ENCODE measurements at regions not wholly inside any gene's neighbourhood (a gene's known extent, or its start where the extent isn't known, plus 50 kb on each side); places are given as distances from the start of the nearest gene placed in this dataset.
A peak's percentile ranks its signal among the peaks of the same experiment; 100 is the strongest.
"Not testable (repeated sequence)": the region's sequence is repeated elsewhere in the genome, so short reads cannot be mapped to it uniquely, and the experiment has no call there.

DNA sequence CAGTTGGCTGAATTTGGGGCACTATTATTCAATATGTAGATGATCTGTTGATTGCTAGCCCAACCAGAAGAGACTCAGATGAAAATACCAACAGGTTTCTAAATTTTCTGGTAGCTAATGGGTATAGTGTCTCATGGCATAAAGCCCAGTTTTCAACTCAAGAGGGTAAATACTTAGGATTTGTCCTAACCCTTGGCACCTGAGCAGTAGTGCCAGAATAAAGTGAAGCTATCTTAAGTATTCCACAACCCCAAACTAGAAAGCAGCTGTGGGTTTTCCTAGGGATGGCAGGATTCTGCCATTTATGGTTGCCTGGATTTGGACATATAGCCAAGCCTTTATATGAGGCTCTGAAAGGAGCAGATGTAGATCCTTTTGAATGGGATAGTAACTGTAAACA is 119.0 kb downstream of the AGTR2 start:
- DNase-seq = no peak

GRCh38 chrX:116290359-116290758 is 119.8 kb downstream of the AGTR2 start:
- no peak for DNase-seq

DNA sequence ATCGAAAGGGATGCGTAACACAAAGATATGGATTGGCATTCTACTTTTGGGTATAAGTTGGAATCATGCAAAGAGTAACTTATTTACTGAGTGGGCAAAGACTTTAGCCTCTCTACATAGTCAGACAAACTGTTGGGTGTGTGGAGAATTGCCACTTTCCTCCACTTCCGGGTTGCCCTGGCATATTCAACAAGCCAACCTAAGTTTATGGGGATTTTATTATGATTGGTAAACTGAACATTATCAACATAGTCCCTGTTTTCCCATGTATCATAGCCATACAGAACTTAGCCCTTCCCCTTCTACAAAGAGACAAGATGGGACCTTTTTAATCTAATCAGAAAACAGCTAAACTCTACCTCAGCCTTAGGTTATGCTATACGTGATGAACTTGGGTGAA is 121.6 kb downstream of the AGTR2 start:
- no peak for DNase-seq

GRCh38 chrX:116298956-116299355 is 128.4 kb downstream of the AGTR2 start:
- DNase-seq = no peak

DNA sequence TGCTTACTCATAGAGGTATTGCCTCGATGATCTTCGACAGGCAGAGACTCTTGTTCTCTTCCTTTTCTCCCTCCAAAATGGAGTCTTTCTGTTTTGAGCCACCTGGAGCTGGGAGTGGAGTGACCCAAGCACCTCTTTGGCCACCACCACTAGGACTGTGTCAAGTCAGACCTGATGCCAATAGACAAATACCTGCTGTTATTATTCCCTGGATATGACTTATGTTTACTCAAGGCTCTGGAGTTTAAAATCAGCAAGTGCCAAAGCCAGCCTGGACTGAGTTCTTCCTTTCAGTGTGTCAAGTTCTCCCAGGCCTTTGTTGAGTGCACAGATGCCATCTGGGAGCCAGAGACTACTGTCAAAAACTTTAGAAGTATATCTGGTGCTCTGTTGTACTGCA is 130.2 kb upstream of the SLC6A14 start:
- DNase-seq = no peak

DNA sequence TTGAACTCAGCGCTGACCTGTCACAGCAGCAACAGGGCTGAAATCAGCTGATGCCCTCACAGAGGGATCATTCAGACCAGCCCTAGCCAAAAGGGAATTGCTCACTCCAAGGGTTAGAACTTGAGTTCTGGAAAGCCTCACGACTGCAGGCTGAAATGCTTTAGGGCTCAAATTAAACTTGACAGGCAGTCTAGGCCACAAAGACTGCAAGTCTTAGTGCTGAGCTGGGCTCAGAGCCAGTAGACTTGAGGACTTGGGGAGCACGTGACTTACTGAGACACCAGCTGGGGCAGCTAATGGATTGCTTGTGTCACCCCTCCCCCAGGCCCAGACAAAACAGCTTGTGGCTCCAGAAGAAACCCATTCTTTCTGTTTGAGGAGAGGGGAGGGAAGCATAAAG is 119.0 kb upstream of the SLC6A14 start:
- DNase-seq = peak; percentile 79

- DNase-seq = no peak
Measured at GRCh38 chrX:116318672-116319071, 117.7 kb upstream of the SLC6A14 start.

GRCh38 chrX:116321711-116322110 is 114.7 kb upstream of the SLC6A14 start:
- DNase-seq = peak; percentile 31

GRCh38 chrX:116332026-116332425 is 104.4 kb upstream of the SLC6A14 start:
- DNase-seq = not testable (repeated sequence)

GRCh38 chrX:116334797-116335196 is 101.6 kb upstream of the SLC6A14 start:
- not testable (repeated sequence) for DNase-seq

DNA sequence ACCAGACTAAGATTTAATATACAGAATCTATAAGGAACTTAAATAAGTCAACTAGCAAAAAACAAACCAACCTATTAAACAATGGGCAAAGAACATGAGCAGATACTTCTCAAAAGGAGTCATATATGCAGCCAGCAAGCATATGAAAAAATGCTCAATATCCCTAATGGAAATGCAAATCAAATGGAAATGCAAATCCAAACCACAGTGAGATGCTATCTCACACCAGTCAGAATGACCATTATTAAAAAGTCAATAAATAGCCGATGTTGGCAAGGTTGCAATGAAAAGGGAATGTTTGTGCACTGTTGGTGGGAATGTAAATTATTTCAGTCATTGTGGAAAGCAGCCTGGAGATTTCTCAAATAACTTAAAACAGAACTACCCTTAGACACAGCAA is 97.0 kb upstream of the SLC6A14 start:
- DNase-seq = no peak

GRCh38 chrX:116342903-116343302 is 93.5 kb upstream of the SLC6A14 start:
- DNase-seq = no peak

DNA sequence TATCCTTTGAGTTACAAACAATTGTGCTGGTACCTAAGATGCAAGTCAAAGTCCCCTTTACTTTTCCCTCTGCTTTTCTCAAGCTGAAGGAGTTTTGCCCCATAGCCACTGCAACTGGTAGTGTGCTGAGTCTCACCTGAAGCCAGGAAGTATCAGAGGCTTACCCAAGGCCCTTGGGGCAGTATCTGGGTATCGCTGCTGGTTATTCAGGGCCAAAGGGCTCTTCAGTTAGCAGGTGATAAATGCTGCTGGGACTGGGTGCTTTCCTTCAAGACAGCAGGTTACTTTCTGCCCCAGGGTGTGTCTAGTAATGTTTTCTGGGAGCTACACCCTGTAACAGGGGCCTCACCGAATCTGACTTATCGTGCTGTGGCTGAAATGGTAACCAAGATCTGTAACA is 90.4 kb upstream of the SLC6A14 start:
- DNase-seq = no peak

- no peak for DNase-seq
Measured at GRCh38 chrX:116357329-116357728, 79.1 kb upstream of the SLC6A14 start.

DNA sequence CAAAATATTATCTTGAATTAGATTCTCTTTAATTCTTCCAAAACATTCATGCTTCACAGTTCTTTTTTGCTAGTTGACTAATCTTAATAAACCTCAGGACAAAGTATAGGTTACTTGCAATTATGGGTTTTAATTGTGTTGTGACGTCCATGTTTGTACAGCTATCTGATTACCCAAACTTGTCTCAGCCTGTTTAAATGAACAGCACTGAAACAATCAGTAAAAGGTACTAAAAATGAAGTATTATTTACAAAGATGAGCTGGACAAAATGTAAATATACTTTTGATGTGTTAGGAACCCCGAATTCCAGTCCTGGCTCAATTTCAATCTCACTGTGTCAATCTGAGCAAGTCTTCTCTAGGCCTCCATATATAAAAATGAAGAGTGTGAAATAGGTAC is 57.4 kb upstream of the SLC6A14 start:
- no peak for DNase-seq

DNA sequence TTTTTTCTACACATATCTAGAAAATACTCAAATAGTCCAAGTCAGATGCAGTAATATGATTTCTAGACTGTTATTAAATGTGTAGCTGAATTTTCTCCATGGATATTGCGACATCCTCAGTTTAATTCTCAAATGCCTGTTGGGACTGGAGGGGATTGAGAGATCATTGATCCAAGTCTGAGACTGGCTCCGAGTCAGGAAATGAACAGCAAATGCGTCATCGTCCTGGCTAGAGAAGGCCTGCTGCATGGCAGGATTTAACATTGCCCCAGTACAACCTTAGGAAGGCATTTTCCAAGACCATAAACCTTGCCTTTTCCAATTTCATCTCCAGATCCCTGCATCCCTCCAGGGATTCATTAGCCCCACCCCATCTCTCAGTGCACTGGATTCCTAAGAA is 56.6 kb upstream of the SLC6A14 start:
- no peak for DNase-seq

GRCh38 chrX:116384406-116384954 is 51.9 kb upstream of the SLC6A14 start:
- DNase-seq = no peak
